NOMO-1 treated with DMSO at 0.1 percent for 48 hours (cell line): ENCODE measurements at regions not wholly inside any gene's neighbourhood (a gene's known extent, or its start where the extent isn't known, plus 50 kb on each side); places are given as distances from the start of the nearest gene placed in this dataset.
"Not testable (repeated sequence)": the region's sequence is repeated elsewhere in the genome, so short reads cannot be mapped to it uniquely, and the experiment has no call there.

Source experiments
- DNase-seq: peaks from one replicate; lab custom pipeline; 2025; ENCODE audit not compliant: unreplicated experiment; lab: John Stamatoyannopoulos, UW

DNA sequence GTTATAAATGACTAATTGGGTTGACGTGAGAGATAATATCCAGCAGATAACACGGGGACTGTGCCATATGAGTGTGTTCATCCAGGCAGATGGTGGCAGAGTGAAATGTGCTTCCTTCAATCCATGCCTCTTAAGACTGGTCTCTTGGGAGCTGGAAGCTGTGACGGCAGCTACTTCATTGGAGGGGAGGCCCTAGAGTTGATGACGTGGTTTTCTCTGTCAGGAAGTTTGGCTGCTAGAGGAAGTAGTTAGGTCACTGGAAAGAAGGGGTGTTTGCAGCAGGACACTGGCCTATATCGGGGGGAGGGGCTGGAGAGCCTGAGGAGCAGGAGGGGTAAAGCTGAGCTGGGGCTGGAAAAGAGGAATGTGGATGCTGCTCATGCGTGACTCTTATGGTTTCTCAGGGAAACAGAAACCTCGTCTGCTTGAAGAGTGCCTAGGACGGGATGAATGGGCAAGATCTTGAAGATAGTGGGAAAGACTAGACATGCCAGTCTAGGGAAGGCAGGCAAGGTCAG lies 3051.6 kb downstream of the RPIA start:
- DNase-seq: not testable (repeated sequence)

- not testable (repeated sequence) for DNase-seq
These were observed 3052.4 kb downstream of the RPIA start for GRCh38 chr2:91743910-91744309.

DNA sequence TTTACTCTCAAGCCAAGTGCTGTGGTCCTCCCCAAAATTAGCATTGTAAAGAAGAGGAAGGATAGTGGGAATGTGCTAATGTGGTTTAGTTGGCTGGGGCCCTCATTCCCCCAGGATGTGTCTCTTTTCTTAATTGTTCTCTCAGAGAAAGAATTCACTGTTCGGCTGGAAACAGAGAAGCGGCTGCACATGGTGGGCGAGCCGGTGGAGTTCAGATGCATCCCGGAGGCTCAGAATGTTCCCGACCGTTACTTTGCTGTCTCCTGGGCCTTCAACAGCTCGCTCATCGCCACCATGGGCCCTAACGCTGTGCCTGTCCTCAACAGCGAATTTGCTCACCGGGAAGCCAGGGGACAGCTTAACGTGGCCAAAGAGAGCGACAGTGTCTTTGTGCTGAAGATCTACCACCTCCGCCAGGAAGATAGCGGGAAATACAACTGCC lies 3053.2 kb downstream of the RPIA start:
- not testable (repeated sequence) for DNase-seq

- DNase-seq: no peak
These were observed 3057.4 kb downstream of the RPIA start for GRCh38 chr2:91748902-91749301.

GRCh38 chr2:91749665-91750064 lies 3058.2 kb downstream of the RPIA start:
- peak; percentile 70 for DNase-seq

DNA sequence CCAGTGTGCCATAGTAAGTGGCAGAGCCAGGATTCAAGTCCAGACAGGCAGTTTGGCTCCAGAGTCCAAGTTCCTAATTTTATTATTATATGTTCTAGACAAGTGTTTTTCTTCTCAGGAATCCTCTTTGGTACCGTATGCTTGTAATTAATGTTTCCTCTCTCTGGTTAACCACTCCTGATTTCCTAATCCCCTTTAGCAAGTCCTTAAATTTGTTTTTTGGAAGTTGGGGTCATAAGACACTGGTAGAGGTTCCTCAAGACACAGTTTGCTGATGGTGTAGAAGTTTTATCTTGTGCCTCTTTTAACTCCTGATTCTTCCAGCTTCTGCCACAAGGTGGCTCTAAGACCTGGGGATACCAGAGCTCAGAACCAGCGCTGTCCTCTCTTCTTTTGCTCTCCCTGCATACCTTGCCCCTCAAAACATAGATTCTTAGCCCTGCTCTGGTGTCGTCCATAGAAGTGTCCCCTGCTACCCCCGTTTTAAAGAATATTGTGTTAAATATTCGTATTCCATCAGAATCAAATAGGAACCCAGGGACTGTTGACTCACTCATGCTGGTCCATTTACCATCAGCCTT lies 3068.0 kb downstream of the RPIA start:
- DNase-seq: not testable (repeated sequence)

DNA sequence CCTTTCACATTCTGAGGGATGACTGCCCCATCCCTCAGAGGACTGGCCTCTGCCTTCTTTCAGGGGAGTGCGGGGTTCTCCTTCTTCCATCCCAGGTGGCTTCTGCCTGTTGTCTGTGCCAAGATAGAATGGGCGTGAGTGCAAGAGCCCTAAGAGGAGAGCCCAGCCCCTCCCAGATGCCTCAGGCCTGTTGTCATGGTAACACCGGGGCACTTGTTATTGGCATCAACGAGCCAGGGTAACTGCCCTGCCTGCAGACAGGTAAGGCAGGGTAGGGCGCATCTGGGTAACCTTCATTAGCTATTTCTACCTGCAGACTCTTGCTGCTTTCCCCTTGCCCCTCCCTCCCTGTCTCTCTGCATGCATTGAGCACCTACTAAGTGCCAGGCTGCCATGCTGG lies 3069.2 kb downstream of the RPIA start:
- not testable (repeated sequence) for DNase-seq

GRCh38 chr2:91762312-91762711 lies 3070.8 kb downstream of the RPIA start:
- not testable (repeated sequence) for DNase-seq

- DNase-seq: not testable (repeated sequence)
These were observed 3072.2 kb downstream of the RPIA start for GRCh38 chr2:91763710-91764109.

- not testable (repeated sequence) for DNase-seq
These were observed 3073.1 kb downstream of the RPIA start for GRCh38 chr2:91764581-91765002.

- DNase-seq: not testable (repeated sequence)
These were observed 3073.7 kb downstream of the RPIA start for GRCh38 chr2:91765018-91765754.

DNA sequence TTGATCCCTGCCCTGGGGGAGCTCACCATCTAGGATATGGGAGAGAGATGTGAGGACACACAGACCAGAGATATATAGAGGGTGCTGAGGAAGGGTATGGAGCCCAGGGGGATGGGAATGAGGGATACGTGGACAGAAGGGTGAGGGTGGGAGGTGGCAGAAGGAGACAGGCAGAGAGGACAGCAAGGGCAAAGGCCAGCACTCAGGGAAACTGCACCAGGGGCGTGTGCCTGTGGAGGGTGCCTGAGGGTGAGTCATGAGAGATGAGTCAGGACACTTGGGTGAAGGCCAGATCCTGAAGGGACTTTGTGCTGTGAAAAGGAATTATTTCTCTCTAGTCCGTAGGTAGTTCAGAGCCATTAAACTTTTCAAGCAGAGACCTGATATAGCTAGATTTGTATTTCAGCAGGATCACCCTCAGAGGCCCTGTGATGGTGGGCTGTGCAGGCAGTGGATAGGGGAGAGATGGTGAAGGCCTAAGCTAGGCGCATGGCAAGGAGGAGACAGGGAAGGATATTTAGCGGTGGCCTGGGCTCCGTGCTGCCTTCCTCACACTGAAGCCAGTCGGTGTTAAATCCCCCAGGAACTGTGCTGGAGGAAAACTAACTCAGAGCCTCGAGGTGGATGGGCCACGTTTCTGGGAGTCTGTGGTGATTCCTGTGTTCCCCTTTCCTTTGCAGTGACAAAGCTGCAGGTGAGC lies 3075.0 kb downstream of the RPIA start:
- DNase-seq: peak; percentile 39

GRCh38 chr2:91768301-91768700 lies 3076.8 kb downstream of the RPIA start:
- DNase-seq: not testable (repeated sequence)

DNA sequence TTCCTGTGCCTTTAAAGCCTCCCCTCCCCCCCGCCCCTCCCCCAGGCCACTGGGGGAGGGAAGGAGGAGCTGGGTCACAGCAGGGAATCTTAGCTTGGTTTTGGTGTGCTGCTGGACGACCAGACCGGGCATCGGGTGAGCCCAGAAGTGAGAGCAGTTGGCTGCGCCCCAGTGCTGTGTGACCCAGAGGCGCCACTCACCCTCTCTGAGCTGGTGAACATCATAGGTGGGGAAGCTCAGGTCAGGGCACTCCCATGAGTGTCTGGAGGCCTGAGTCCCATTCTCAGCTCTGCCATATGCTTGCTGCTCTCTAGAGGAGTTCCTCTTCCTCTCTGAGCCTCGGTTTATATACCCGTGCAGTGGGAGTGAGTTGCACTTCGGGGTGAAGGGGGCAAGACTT lies 3077.5 kb downstream of the RPIA start:
- DNase-seq: not testable (repeated sequence)

- DNase-seq: not testable (repeated sequence)
These were observed 3078.6 kb downstream of the RPIA start for GRCh38 chr2:91770046-91770575.

DNA sequence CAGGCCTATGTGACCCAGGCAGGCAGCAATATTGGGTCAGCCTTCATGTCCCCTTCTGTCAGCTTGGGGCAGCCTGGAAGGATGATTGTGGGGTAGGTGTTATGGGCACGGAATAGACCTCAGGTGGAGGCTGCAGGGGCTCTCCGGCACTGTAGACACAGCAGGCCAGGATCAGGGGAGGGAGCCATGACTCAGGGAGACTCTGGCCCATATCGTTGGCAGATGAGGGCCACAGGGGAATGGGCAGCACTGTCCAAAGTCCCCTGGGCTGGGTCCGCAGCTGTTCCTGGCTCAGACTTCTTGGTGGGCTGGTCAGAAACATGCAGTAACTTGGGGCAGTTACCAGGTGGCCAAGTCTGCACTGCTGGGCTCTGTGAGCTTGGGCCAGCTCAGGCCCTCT lies 3080.1 kb downstream of the RPIA start:
- not testable (repeated sequence) for DNase-seq

- DNase-seq: not testable (repeated sequence)
These were observed 3080.9 kb downstream of the RPIA start for GRCh38 chr2:91772240-91772937.

- not testable (repeated sequence) for DNase-seq
These were observed 3082.3 kb downstream of the RPIA start for GRCh38 chr2:91773810-91774209.

DNA sequence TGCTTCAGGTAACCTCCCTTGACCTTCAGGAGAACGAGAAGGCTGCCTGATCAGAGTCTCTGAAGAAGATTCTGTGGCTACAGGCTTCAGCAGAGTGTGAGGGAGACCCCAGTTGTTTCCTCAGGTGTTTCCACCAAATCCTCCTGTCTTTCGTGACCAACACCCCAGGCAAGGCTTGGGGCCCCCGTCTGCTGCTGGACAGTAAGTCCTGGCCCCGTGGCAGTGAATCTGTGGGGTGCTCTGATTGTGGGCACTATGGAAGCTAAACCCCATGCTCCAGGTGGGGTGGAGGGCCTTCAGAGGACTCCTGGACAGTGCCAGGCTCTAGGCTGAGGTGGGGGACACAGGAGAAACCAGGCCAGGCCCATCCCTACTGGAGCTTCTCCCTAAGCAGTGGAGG lies 3083.7 kb downstream of the RPIA start:
- DNase-seq: not testable (repeated sequence)

GRCh38 chr2:91780324-91780723 lies 3088.9 kb downstream of the RPIA start:
- DNase-seq: not testable (repeated sequence)

GRCh38 chr2:91809391-91809790 lies 3061.8 kb upstream of the TEKT4 start:
- not testable (repeated sequence) for DNase-seq
